HUES64 (cell line): ENCODE measurements at regions not wholly inside any gene's neighbourhood (a gene's known extent, or its start where the extent isn't known, plus 50 kb on each side); places are given as distances from the start of the nearest gene placed in this dataset.

Experiments
- H3K27ac ChIP-seq: 2 replicates; pipeline ENCODE4 v1.7.0; 2013; ENCODE audit warnings: low read depth, low read length, inconsistent platforms
- H3K27me3 ChIP-seq: 2 replicates; pipeline ENCODE4 v1.6.1; 2013; ENCODE audit warnings: mild to moderate bottlenecking, low read length; ENCODE audit not compliant: insufficient read depth
- H3K36me3 ChIP-seq: 2 replicates; pipeline ENCODE4 v1.6.1; 2013; ENCODE audit warnings: mild to moderate bottlenecking, low read length; ENCODE audit not compliant: insufficient read depth
- H3K4me1 ChIP-seq: 2 replicates; pipeline ENCODE4 v1.6.1; 2013; ENCODE audit warnings: mild to moderate bottlenecking, low read length, moderate library complexity; ENCODE audit not compliant: insufficient read depth
- H3K4me3 ChIP-seq: 2 replicates; pipeline ENCODE4 v1.5.1; 2013; ENCODE audit warnings: mild to moderate bottlenecking, low read length, moderate library complexity
- H3K9ac ChIP-seq: 2 replicates; pipeline ENCODE4 v1.6.1; 2013; ENCODE audit warnings: mild to moderate bottlenecking, low read depth, low read length
- H3K9me3 ChIP-seq: 2 replicates; pipeline ENCODE4 v1.6.1; 2013; ENCODE audit warnings: low read depth, low read length; ENCODE audit not compliant: insufficient read depth
- WGBS: fragments of 150-250, 120-280 bp; methylation state at CpG from one replicate; pipeline ENCODE4 v1.1.7; 2013; ENCODE audit warnings: missing lambda C conversion rate; 5-methylcytosine and 5-hydroxymethylcytosine counted together

DNA sequence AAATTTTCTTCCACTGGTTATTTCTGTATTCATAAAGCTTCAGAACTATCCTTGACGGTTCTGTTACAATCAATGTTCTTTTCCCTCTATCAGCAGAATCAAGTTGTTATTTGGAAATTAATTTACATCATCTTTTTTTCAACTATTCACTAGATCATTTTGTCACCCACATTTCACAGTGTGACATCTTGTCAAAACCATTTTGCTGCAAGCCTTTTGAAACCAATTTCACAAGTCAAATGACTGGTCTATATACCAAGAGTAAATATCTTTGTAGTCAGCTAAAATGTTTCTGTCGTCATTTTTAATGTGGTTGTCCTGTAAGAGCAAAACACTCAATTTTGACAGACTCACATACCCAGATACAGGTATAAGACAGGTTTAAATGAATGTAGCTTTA lies 984.3 kb upstream of the TYRP1 start:
- 92% methylated on average over 1 of the region's 2 CpGs for WGBS
- no peaks in the 10 kb centered on the region for H3K36me3 ChIP-seq
- no peak overlapping the region for H3K4me3 ChIP-seq
- no peak overlapping the region for H3K9ac ChIP-seq
- no peaks in the 10 kb centered on the region for H3K9me3 ChIP-seq
- H3K27me3 ChIP-seq, result no peaks in the 10 kb centered on the region
- no peaks in the 10 kb centered on the region for H3K4me1 ChIP-seq
- no peak overlapping the region for H3K27ac ChIP-seq

DNA sequence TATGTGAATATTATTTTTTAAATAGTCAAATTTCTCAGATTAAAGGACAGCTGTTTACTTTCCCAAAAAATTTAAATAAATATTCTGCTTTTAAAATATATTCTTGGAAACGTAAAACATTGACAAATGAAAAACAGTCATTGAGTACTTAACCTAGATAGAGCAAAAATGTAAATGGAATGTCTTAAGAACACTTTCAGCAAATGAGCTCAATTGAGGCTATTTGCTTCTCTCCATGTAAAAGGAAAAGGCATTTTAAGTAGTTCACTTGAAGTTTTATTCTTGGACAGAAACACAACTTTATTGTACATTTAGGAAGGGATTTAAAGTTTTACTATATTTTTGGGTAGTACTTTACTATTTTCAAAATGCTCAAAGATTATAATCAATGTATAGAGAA lies 983.6 kb upstream of the TYRP1 start:
- Histone ChIP-seq H3K27me3 (no peaks in the 10 kb centered on the region), H3K9me3 (no peaks in the 10 kb centered on the region), H3K36me3 (no peaks in the 10 kb centered on the region), H3K27ac (no peak overlapping the region), H3K4me1 (no peaks in the 10 kb centered on the region), H3K9ac (no peak overlapping the region), H3K4me3 (no peak overlapping the region)
- 100% methylated on average over 1 of the region's 1 CpG for WGBS

DNA sequence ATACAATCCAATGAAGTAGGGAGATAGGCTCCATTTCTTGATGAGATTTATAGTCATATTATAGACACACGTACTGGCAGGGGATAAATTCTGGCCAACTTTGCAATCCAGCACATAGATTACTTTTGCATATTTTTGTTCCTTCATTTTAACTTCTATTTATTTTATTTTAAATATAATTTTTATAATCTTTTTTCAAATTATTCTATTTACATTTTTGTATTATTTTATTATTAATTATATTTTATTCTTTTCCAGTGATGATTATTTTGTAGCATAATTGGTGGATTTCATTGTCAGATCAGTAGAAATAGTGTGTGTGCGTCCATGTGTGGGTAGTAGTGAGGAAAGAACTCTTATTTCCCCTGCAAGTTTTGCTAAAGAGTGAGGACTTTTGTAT lies 980.1 kb upstream of the TYRP1 start:
- H3K9ac ChIP-seq, result no peak overlapping the region
- no peaks in the 10 kb centered on the region for H3K36me3 ChIP-seq
- WGBS, result 100% methylated on average over 1 of the region's 2 CpGs
- H3K9me3 ChIP-seq, result no peaks in the 10 kb centered on the region
- no peaks in the 10 kb centered on the region for H3K27me3 ChIP-seq
- H3K4me1 ChIP-seq, result no peaks in the 10 kb centered on the region
- H3K27ac ChIP-seq, result no peak overlapping the region
- no peak overlapping the region for H3K4me3 ChIP-seq

DNA sequence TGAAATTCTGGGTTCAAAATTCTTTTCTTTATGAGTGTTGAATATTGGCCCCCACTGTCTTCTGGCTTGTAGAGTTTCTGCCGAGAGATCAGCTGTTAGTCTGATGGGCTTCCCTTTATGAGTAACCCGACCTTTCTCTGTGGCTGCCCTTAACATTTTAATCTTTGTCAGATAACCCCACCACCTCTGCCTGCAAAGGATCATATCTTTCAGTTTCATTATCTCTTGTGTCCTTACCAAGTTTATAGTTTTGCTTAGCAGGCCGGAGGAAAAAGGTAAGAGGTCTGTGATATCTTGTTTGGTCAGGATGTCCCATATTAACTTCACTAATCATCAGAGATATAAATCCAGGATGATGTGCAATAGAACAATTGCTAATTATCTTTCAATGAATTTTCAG lies 970.2 kb upstream of the TYRP1 start:
- Histone ChIP-seq H3K9me3 (no peaks in the 10 kb centered on the region), H3K27ac (no peak overlapping the region), H3K4me1 (no peaks in the 10 kb centered on the region), H3K27me3 (no peaks in the 10 kb centered on the region), H3K9ac (no peak overlapping the region), H3K36me3 (no peaks in the 10 kb centered on the region), H3K4me3 (no peak overlapping the region)
- 86% methylated on average over 2 of the region's 3 CpGs for WGBS

DNA sequence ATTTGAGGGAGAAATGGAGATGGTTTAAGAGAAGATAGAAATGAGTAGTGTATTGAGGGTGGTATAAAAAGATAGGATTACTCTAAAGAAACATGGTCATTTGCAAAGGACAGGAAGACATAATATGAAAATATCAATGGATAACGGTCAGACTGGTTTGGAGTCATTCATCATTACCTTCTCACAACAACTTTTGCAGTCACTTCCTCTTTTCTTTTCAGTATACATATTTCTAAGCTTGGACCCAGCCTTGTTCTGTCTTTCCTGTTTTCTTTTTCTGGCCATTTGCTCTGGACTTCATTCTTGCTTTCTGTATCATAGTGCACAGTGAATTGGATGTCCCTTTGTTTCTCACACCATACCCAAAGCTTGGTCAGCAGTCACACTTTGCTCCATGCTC lies 966.5 kb upstream of the TYRP1 start:
- H3K9me3 ChIP-seq, result no peaks in the 10 kb centered on the region
- no peak overlapping the region for H3K27ac ChIP-seq
- H3K36me3 ChIP-seq, result no peaks in the 10 kb centered on the region
- H3K27me3 ChIP-seq, result no peaks in the 10 kb centered on the region
- H3K4me1 ChIP-seq, result peaks cover 5% of the 10 kb centered on the region; the same call in 1 of the 2 replicates
- WGBS, result 97% methylated on average over 1 of the region's 1 CpG
- H3K4me3 ChIP-seq, result no peak overlapping the region
- no peak overlapping the region for H3K9ac ChIP-seq

DNA sequence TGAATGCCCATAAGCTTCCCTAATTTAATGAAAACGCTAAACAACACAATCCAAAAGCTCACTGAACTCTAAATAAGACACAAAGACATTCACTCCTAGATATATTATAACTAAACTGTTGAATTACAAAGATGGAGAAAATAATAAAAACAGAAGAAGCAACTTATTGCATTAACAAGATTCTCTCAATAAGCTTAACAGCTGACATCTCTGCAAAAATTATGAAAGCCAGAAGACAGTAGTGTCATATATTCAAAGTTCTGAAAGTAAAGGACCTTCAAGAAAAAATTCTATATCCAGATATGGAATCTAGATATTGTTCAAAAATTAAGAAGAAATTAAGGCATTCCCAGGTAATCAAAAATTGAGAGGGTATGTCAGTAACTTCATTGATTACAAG lies 957.8 kb upstream of the TYRP1 start:
- no peaks in the 10 kb centered on the region for H3K4me1 ChIP-seq
- no peak overlapping the region for H3K9ac ChIP-seq
- no peak overlapping the region for H3K4me3 ChIP-seq
- H3K36me3 ChIP-seq, result no peaks in the 10 kb centered on the region
- H3K9me3 ChIP-seq, result peaks cover 23% of the 10 kb centered on the region; the same call in 1 of the 2 replicates
- WGBS, result no CpG with 5 or more reads among the region's 1 CpG
- no peak overlapping the region for H3K27ac ChIP-seq
- H3K27me3 ChIP-seq, result no peaks in the 10 kb centered on the region

DNA sequence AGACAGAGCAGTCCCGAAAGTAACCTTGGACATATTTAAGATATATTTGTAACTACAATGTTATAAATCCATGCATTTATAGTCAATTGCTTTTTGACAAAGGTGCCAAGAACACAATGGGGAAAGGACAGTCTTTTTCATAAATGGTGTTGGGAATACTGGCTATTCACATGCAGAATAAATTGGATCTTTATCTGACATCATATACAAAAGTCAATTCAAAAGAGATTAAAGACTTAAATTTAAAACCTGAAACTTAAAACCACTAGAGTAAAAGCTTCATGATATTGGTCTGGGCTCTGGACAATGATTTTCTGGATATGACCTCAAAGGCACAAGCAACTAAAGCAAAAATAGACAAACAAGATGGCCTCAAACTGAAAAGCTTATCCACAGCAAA lies 950.7 kb upstream of the TYRP1 start:
- no CpG with 5 or more reads among the region's 1 CpG for WGBS
- H3K9me3 ChIP-seq, result no peaks in the 10 kb centered on the region
- H3K9ac ChIP-seq, result no peak overlapping the region
- H3K4me3 ChIP-seq, result no peak overlapping the region
- H3K36me3 ChIP-seq, result no peaks in the 10 kb centered on the region
- H3K27ac ChIP-seq, result no peak overlapping the region
- no peaks in the 10 kb centered on the region for H3K27me3 ChIP-seq
- H3K4me1 ChIP-seq, result no peaks in the 10 kb centered on the region

DNA sequence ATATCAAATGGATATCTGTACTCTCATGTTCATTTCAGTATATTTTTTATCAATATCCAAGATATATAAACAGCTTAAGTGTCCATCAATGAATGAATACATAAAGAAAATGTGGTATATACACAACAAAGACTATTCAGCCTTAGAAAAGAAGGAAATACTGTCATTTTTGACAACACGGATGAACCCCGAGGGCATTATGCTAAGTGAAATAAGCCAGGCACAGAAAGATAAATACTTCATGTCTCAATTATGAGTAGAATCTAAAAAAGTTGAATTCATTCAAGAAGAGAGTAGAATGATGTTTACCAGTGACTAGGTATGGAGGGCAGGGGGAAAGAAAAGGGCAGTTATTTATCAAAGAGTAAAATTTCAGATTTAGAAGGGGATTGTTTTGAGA lies 949.8 kb upstream of the TYRP1 start:
- Histone ChIP-seq H3K9me3 (no peaks in the 10 kb centered on the region), H3K9ac (no peak overlapping the region), H3K4me3 (no peak overlapping the region), H3K4me1 (no peaks in the 10 kb centered on the region), H3K27me3 (no peaks in the 10 kb centered on the region), H3K36me3 (no peaks in the 10 kb centered on the region), H3K27ac (no peak overlapping the region)
- WGBS, result 92% methylated on average over 2 of the region's 2 CpGs

DNA sequence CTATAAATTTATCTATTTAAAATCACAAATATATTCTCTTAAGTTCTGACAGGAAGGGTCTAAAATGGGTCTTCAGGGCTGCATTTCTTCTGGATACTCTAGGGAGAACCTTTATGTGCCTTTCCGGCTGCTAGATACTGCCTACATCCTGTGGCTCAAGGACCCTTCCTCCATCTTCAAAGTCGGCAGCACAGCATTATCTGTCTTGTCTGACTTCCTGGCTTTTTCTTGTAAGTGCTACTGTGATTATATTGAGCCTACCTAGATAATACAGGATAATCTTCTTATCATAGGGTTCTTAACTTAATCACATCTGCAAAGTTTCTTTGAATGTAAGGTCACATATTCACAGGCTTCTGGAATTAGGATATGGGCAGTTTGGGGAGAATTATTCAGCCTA lies 943.8 kb upstream of the TYRP1 start:
- WGBS, result 89% methylated on average over 2 of the region's 2 CpGs
- no peaks in the 10 kb centered on the region for H3K9me3 ChIP-seq
- no peaks in the 10 kb centered on the region for H3K4me1 ChIP-seq
- H3K9ac ChIP-seq, result no peak overlapping the region
- no peaks in the 10 kb centered on the region for H3K27me3 ChIP-seq
- no peaks in the 10 kb centered on the region for H3K36me3 ChIP-seq
- no peak overlapping the region for H3K27ac ChIP-seq
- no peak overlapping the region for H3K4me3 ChIP-seq

DNA sequence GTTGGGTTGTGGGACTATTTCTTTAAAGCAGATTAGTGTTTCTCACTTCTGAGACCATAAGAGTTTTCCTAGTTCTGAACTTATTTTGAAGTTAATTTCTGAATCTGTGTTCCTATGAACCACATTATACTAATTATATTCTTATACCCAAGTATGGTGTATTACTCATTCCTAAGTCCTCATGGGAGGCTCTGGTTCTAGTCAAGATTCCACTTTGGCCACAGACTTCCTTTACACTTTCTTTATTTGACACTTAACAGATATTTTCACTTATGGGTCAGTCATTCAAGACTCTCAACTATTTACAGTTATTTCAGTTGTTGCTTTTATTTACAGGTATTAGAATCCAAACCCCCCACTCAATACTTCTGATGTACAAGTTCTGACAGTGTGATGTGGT lies 937.2 kb upstream of the TYRP1 start:
- Histone ChIP-seq H3K4me1 (no peaks in the 10 kb centered on the region), H3K9me3 (no peaks in the 10 kb centered on the region), H3K4me3 (no peak overlapping the region), H3K9ac (no peak overlapping the region), H3K27ac (no peak overlapping the region), H3K27me3 (no peaks in the 10 kb centered on the region), H3K36me3 (no peaks in the 10 kb centered on the region)

DNA sequence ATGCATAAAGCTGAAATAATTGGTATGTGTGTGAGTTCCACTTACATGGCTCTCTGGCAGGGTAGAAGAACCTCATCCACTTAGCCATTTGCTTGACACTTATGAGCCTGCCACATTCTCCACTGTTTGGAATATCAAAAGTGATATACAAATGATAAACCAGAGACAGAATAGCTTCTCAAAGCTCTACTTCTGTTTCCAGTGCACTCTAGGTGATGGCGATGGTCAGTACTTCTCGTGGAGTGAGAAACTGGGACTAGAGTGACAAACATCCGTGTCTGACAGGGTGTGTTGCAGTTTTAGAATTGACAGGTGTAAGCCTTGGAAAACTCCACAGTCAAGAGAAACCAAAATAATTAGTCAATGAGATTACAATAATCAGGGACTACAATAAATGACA lies 935.8 kb upstream of the TYRP1 start:
- no peak overlapping the region for H3K4me3 ChIP-seq
- H3K27me3 ChIP-seq, result no peaks in the 10 kb centered on the region
- H3K27ac ChIP-seq, result no peak overlapping the region
- no peaks in the 10 kb centered on the region for H3K9me3 ChIP-seq
- H3K9ac ChIP-seq, result no peak overlapping the region
- no peaks in the 10 kb centered on the region for H3K4me1 ChIP-seq
- H3K36me3 ChIP-seq, result no peaks in the 10 kb centered on the region
- WGBS, result 98% methylated on average over 3 of the region's 3 CpGs

DNA sequence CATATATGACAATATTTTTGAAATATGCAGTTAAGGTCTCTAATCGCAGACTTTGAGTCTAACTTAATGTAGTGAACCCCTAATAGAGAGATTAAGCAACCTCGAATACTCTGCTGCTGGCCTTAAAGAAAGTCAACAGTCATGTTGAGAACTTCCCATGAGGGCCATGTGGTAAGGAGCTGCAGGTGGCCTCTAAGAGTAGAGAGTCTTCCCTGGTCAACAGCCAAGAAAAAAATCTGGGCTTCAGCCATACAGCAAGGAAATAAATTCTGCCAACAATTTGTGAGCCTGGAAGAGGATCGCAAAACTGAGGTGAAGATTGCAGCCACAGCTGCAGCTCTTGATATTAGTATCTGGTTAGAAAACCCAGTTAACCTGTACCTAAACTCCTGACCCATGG lies 935.2 kb upstream of the TYRP1 start:
- Histone ChIP-seq H3K27me3 (no peaks in the 10 kb centered on the region), H3K4me1 (no peaks in the 10 kb centered on the region), H3K9me3 (no peaks in the 10 kb centered on the region), H3K4me3 (no peak overlapping the region), H3K9ac (no peak overlapping the region), H3K27ac (no peak overlapping the region), H3K36me3 (no peaks in the 10 kb centered on the region)
- WGBS, result over 99% methylated on average over 3 of the region's 3 CpGs
